ACC112 (cell line): ENCODE measurements at regions not wholly inside any gene's neighbourhood (a gene's known extent, or its start where the extent isn't known, plus 50 kb on each side); places are given as distances from the start of the nearest gene placed in this dataset.

Experiments
- H2AFZ ChIP-seq: fragments of 200-600 bp; sonication (generic); one replicate; pipeline ENCODE4 v1.6.0; 2017; ENCODE audit warnings: antibody characterized with exemption, low read length; ENCODE audit not compliant: unreplicated experiment
- H3K27ac ChIP-seq: fragments of 200-600 bp; sonication (generic); 2 replicates; pipeline ENCODE4 v1.5.1; 2014; ENCODE audit warnings: low read depth, mild to moderate bottlenecking, antibody characterized with exemption, low read length, moderate library complexity
- H3K27me3 ChIP-seq: fragments of 200-600 bp; sonication (generic); 2 replicates; pipeline ENCODE4 v1.6.1; 2014; ENCODE audit warnings: mild to moderate bottlenecking, antibody characterized with exemption, low read length, moderate library complexity, mixed read lengths; ENCODE audit not compliant: insufficient read depth
- H3K36me3 ChIP-seq: fragments of 200-600 bp; sonication (generic); 2 replicates; pipeline ENCODE4 v1.6.1; 2016; ENCODE audit warnings: mild to moderate bottlenecking, antibody characterized with exemption, low read length, moderate library complexity, mixed read lengths; ENCODE audit not compliant: insufficient read depth
- H3K4me1 ChIP-seq: fragments of 200-600 bp; sonication (generic); one replicate; pipeline ENCODE4 v1.6.1; 2016; ENCODE audit warnings: low read length, mixed read lengths; ENCODE audit not compliant: insufficient read depth, unreplicated experiment, control insufficient read depth
- H3K4me3 ChIP-seq: fragments of 200-600 bp; sonication (generic); 2 replicates; pipeline ENCODE4 v1.5.1; 2014; ENCODE audit warnings: mild to moderate bottlenecking, low read depth, low read length
- H3K79me2 ChIP-seq: fragments of 200-600 bp; sonication (generic); one replicate; pipeline ENCODE4 v1.6.0; 2016; ENCODE audit warnings: low read length; ENCODE audit not compliant: control insufficient read depth, unreplicated experiment, insufficient read depth

DNA sequence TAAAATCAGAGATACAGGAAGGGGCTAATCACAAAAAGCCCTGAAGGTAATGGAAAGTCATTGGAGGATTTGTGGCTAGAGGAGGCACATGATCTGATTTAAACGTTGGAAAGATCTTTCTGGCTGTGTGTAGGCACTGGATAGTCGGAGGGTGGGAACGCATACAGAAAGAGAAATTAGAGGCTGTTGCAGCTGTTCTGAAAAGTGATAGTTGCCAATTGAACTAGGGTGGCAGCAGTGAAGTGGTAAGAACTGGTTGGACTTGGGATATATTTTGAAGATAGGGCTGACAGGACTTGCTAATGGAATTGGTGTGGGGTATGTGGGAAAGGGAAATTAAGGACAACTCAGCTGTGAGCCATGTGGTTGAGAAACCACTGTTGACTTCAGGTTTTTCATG is 223.6 kb downstream of the OGFRL1 start:
- Histone ChIP-seq H2AFZ (no peak overlapping the region), H3K36me3 (no peaks in the 10 kb centered on the region), H3K79me2 (no peaks in the 10 kb centered on the region), H3K4me3 (no peak overlapping the region), H3K27ac (no peak overlapping the region), H3K27me3 (no peaks in the 10 kb centered on the region), H3K4me1 (peaks cover 11% of the 10 kb centered on the region)

DNA sequence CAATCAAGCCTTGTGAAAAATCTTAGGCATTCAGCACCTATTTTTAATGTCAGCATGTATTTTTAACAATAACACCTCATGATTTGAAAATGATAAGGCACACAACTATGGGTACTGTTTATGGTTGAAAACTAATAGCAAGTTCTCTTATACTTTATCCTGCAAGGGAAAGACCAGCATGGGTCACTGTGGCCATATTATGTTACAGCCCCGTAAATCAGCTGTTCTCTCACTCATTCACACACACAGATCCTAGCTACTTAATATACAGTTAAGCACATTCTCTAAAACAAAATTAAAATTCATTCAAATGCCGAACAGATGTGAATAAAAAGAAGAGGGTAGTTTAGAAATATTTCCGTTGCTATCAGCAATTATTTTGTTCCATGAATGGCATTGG is 224.4 kb downstream of the OGFRL1 start:
- no peak overlapping the region for H3K4me3 ChIP-seq

DNA sequence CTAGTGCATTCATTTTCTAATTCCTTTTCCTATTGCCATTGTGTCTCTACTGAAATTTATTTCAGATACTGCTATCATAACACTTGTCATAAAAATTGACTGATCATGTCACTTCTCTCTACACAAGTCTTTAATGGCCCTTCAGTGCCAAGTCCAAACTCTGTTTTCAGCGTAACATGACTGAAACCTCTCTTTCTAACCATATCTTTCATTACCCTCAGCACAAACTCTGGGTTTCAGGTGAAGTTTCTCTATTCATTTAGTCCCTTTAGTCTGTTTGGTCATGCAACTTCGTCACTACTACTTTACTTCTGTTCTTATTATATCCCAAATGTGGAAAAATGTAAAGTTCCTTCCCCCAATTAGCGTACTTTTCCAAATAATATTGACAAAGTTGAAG is 234.9 kb downstream of the OGFRL1 start:
- Histone ChIP-seq H3K4me3 (no peak overlapping the region), H3K27me3 (no peaks in the 10 kb centered on the region), H2AFZ (no peak overlapping the region), H3K4me1 (no peaks in the 10 kb centered on the region), H3K36me3 (no peaks in the 10 kb centered on the region), H3K79me2 (no peaks in the 10 kb centered on the region), H3K27ac (no peak overlapping the region)

More for the DNA sequence above, 224.4 kb downstream of the OGFRL1 start:
- Histone ChIP-seq H3K27ac (no peak overlapping the region), H2AFZ (no peak overlapping the region), H3K79me2 (no peaks in the 10 kb centered on the region), H3K4me1 (peaks cover 11% of the 10 kb centered on the region), H3K36me3 (no peaks in the 10 kb centered on the region), H3K27me3 (no peaks in the 10 kb centered on the region)

DNA sequence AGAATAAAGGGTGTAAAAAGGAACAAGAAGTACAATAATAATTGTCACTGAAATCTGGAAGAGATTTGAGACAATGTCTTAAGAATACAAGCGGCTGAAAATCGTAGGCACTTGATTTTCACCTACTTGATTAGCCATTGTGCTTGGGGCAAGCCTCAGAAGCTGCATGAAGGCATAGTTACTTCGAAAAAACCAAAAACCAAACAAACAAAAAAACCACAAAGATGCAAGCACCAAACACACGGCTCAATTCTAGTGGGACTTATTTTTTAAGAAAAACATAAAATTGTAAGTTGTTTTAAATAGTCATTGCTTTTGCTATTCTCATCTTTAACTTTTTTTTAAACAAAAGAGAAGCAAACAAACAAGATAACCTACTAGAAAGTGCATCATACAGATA is 235.6 kb downstream of the OGFRL1 start:
- H3K36me3 ChIP-seq, result no peaks in the 10 kb centered on the region
- no peak overlapping the region for H3K4me3 ChIP-seq
- no peaks in the 10 kb centered on the region for H3K79me2 ChIP-seq
- no peak overlapping the region for H3K27ac ChIP-seq
- H3K4me1 ChIP-seq, result no peaks in the 10 kb centered on the region
- no peaks in the 10 kb centered on the region for H3K27me3 ChIP-seq
- H2AFZ ChIP-seq, result no peak overlapping the region

DNA sequence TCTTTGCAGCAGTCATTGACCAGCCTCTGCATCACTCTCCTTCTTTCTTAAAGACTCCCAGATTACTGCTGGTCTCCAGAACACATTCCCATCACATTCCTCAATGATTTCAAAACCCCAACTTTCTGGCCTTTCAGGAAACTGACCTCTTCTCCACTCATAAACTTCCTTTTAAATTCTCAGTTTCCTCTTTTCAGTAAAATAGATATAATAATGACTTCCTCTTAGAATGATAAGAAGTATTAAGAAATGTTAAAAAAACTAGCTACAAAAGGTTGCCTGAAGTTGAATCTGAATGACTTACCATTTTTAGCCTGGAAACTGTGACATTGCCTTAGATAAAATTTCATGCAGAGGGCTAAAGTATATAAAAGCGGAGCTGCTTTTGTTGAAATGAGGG is 239.3 kb downstream of the OGFRL1 start:
- H3K27me3 ChIP-seq, result no peaks in the 10 kb centered on the region
- H2AFZ ChIP-seq, result no peak overlapping the region
- no peaks in the 10 kb centered on the region for H3K4me1 ChIP-seq
- no peaks in the 10 kb centered on the region for H3K36me3 ChIP-seq
- H3K27ac ChIP-seq, result no peak overlapping the region
- no peak overlapping the region for H3K4me3 ChIP-seq
- H3K79me2 ChIP-seq, result no peaks in the 10 kb centered on the region

DNA sequence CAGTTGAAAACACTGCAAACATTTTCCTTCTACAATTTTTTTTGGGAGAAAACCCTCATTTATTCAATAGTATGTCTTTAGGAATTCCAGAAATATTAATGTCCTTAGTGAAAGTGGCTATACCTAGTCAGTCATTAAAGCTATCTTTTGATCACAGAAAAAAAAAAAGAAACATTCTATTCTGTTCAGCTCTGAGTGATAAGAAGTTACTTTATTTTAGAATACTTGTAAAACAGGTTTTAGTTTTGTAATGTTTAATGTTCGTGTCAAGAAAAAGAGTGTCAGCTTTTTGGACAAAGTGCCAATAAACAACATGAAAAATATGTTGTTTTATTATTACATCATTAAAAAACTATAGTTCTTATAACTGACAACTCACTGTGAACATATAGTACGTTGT is 240.4 kb downstream of the OGFRL1 start:
- Histone ChIP-seq H3K4me3 (no peak overlapping the region), H2AFZ (no peak overlapping the region), H3K4me1 (no peaks in the 10 kb centered on the region), H3K36me3 (no peaks in the 10 kb centered on the region), H3K27me3 (no peaks in the 10 kb centered on the region), H3K79me2 (no peaks in the 10 kb centered on the region), H3K27ac (no peak overlapping the region)

DNA sequence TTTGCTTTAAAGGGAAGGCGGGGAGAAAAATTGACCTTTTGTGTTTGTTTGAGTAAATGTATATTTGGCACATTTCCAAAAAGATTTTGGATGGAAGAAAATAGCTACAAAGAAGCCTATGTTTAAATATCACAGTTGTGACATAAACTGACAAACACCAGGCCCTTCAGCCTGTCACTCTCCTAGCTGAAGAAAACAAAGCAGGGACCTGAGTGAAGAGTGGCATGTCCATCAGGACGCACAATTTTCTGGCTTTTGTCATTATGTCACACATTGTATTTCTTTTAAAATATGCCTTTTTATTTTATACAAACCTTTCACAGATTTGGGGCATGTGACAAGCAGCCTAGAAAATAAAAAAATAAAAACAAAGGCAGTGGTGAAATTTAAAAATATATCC is 241.2 kb downstream of the OGFRL1 start:
- Histone ChIP-seq H3K79me2 (no peaks in the 10 kb centered on the region), H3K27ac (no peak overlapping the region), H3K4me1 (no peaks in the 10 kb centered on the region), H3K36me3 (no peaks in the 10 kb centered on the region), H2AFZ (no peak overlapping the region), H3K4me3 (no peak overlapping the region), H3K27me3 (no peaks in the 10 kb centered on the region)

DNA sequence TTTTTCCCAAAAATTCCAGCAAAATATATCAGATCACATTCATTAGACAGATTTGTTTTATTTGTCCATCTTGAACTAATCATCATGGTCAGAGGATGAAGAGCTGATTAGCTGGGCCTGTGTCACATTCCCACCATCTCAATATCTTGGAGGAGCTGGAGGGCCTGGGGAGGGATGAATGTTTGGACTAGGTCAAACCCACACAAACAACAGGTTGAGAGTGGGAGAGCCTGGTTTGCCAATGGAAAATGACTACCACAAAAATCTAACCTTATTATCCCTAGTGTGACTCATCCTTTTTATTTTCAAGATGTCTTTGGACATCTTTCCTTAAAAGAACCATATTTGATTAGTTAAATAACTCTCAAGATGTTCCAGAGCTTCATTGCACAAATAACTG is 242.4 kb downstream of the OGFRL1 start:
- H3K4me1 ChIP-seq, result no peaks in the 10 kb centered on the region
- no peak overlapping the region for H3K27ac ChIP-seq
- no peaks in the 10 kb centered on the region for H3K79me2 ChIP-seq
- H3K27me3 ChIP-seq, result no peaks in the 10 kb centered on the region
- H2AFZ ChIP-seq, result no peak overlapping the region
- no peak overlapping the region for H3K4me3 ChIP-seq
- no peaks in the 10 kb centered on the region for H3K36me3 ChIP-seq

DNA sequence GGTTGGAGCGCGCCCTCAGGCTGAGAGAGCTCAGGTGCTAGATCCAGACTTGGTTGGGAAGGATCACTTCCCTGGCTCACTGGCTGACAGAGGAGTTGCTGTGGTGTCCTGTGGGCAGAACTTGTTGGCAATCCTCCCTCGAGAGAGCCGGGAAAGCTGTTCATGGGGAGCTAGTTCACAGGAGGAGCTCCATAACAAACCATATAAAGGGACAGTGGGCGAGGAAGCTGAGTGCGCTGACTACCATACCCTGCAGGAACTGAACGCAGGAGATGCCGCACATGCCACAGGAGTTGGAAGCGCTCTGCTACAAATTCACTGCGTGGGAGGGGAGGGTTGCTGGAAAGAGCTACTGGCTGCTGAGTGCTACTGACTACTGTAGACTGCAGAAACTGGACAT is 243.2 kb downstream of the OGFRL1 start:
- Histone ChIP-seq H3K79me2 (no peaks in the 10 kb centered on the region), H3K4me1 (no peaks in the 10 kb centered on the region), H3K27ac (no peak overlapping the region), H2AFZ (no peak overlapping the region), H3K36me3 (no peaks in the 10 kb centered on the region), H3K4me3 (no peak overlapping the region), H3K27me3 (no peaks in the 10 kb centered on the region)

DNA sequence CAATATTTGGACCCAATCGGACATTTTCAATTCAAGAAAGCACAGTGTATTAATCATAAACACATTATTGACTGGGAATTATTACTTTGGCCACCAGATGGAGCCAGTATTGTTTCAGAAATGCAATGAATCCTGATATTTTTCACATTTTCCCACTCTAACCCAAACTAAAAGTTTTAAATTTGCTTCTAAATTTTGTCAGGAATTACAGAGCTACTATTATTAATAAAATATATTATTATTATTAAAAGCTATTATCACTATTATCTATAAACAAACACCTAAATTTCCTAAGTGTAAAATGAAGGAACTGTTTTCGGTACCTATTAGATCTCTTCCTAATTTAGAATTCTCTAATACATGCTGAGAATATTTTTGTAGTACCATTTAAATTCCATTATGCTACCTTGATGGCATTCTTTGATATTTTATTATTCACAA is 245.3 kb downstream of the OGFRL1 start:
- H3K79me2 ChIP-seq, result no peaks in the 10 kb centered on the region
- no peak overlapping the region for H3K27ac ChIP-seq
- peaks cover 5% of the 10 kb centered on the region for H3K4me1 ChIP-seq
- H3K4me3 ChIP-seq, result no peak overlapping the region
- H3K36me3 ChIP-seq, result no peaks in the 10 kb centered on the region
- H3K27me3 ChIP-seq, result no peaks in the 10 kb centered on the region
- no peak overlapping the region for H2AFZ ChIP-seq

DNA sequence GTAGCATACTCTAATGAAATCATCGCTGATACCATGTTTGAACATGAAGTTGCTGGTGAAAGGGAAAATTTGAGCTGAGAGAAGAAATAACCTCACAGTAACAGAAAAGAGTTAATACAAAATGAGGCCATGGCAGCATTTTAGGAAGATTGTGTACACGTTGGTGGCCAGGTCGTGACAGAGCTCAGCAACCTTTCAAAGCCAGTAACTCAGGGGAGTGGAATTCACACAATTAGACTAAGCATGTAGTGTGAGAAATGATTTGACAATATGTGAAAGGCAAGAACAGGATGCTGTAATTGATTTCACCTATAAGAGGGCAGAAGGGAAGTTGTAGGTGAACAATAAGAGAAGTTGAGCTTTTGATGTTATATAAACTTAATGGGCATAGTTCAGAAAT is 246.3 kb downstream of the OGFRL1 start:
- H2AFZ ChIP-seq, result no peak overlapping the region

More for the DNA sequence above, 246.3 kb downstream of the OGFRL1 start:
- H3K79me2 ChIP-seq, result no peaks in the 10 kb centered on the region
- H3K27ac ChIP-seq, result no peak overlapping the region
- H3K4me1 ChIP-seq, result peaks cover 5% of the 10 kb centered on the region
- H3K27me3 ChIP-seq, result no peaks in the 10 kb centered on the region
- no peaks in the 10 kb centered on the region for H3K36me3 ChIP-seq
- H3K4me3 ChIP-seq, result no peak overlapping the region
